Mesendoderm (in vitro differentiated cells): ENCODE measurements at regions not wholly inside any gene's neighbourhood (a gene's known extent, or its start where the extent isn't known, plus 50 kb on each side); places are given as distances from the start of the nearest gene placed in this dataset.

Experiments used
- DNase-seq: peaks from one replicate; pipeline ENCODE4 v3.0.0; 2013
- H2AK5ac ChIP-seq: 2 replicates; pipeline ENCODE4 v1.6.1; 2013; ENCODE audit warnings: low read length, inconsistent platforms
- H2BK120ac ChIP-seq: 2 replicates; pipeline ENCODE4 v1.6.1; 2013; ENCODE audit warnings: low read depth, mild to moderate bottlenecking, low read length, moderate library complexity, mixed read lengths
- H2BK15ac ChIP-seq: replicated peaks from 2 replicates; pipeline ENCODE4 v1.6.1; 2013; ENCODE audit warnings: low read depth, mild to moderate bottlenecking, moderate library complexity
- H2BK5ac ChIP-seq: 2 replicates; pipeline ENCODE4 v1.6.1; 2013; ENCODE audit warnings: low read length, inconsistent platforms
- H3K18ac ChIP-seq: 2 replicates; pipeline ENCODE4 v1.6.1; 2013; ENCODE audit warnings: mild to moderate bottlenecking, low read length, mixed read lengths
- H3K23ac ChIP-seq: one replicate; pipeline ENCODE4 v1.6.1; 2013; ENCODE audit warnings: low read length
- H3K27ac ChIP-seq: 2 replicates; pipeline ENCODE4 v1.5.1; 2013; ENCODE audit warnings: low read depth, mild to moderate bottlenecking, inconsistent platforms, low read length, moderate library complexity
- H3K27me3 ChIP-seq: 2 replicates; pipeline ENCODE4 v1.6.1; 2013; ENCODE audit warnings: low read length, control low read depth, mild to moderate bottlenecking, inconsistent platforms; ENCODE audit not compliant: insufficient read depth, poor library complexity
- H3K36me3 ChIP-seq: 2 replicates; pipeline ENCODE4 v1.6.1; 2013; ENCODE audit warnings: low read length, inconsistent platforms; ENCODE audit not compliant: control insufficient read depth, insufficient read depth
- H3K4ac ChIP-seq: one replicate; pipeline ENCODE4 v1.6.1; 2013; ENCODE audit warnings: low read depth, mild to moderate bottlenecking, low read length, moderate library complexity
- H3K4me1 ChIP-seq: 2 replicates; pipeline ENCODE4 v1.6.1; 2013; ENCODE audit warnings: low read depth, low read length, inconsistent platforms; ENCODE audit not compliant: control insufficient read depth
- H3K4me2 ChIP-seq: 2 replicates; pipeline ENCODE4 v1.6.1; 2013; ENCODE audit warnings: low read length
- H3K4me3 ChIP-seq: 2 replicates; pipeline ENCODE4 v1.5.1; 2013; ENCODE audit warnings: mild to moderate bottlenecking, low read length
- H3K56ac ChIP-seq: one replicate; pipeline ENCODE4 v1.6.1; 2013; ENCODE audit warnings: low read length
- H3K79me1 ChIP-seq: 2 replicates; pipeline ENCODE4 v1.6.1; 2013; ENCODE audit warnings: low read length, inconsistent platforms
- H3K79me2 ChIP-seq: 2 replicates; pipeline ENCODE4 v1.6.1; 2013; ENCODE audit warnings: mild to moderate bottlenecking, low read length; ENCODE audit not compliant: control insufficient read depth, insufficient read depth
- H3K9ac ChIP-seq: 2 replicates; pipeline ENCODE4 v1.6.1; 2013; ENCODE audit warnings: low read length, inconsistent platforms
- H4K5ac ChIP-seq: one replicate; pipeline ENCODE4 v1.6.1; 2013; ENCODE audit warnings: low read length
- H4K8ac ChIP-seq: one replicate; pipeline ENCODE4 v1.6.1; 2013; ENCODE audit warnings: low read depth, mild to moderate bottlenecking, control low read depth, low read length, moderate library complexity
- WGBS: extraction: QIAGEN DNeasy Blood & Tissue Kit; methylation state at CpG from one replicate; pipeline ENCODE4 v1.1.7; 2013; ENCODE audit warnings: low lambda C conversion rate, missing lambda C conversion rate; ENCODE audit not compliant: insufficient coverage; ENCODE audit errors: extremely low coverage; 5-methylcytosine and 5-hydroxymethylcytosine counted together

GRCh38 chr12:75908961-75909605 is 122.5 kb downstream of the PHLDA1 start:
- Histone ChIP-seq H2BK120ac (no peak overlapping the region), H3K79me2 (no peaks in the 10 kb centered on the region), H3K23ac (no peak overlapping the region), H3K36me3 (no peaks in the 10 kb centered on the region), H3K4ac (no peak overlapping the region), H4K8ac (no peak overlapping the region), H2AK5ac (no peak overlapping the region), H3K56ac (no peak overlapping the region), H2BK5ac (no peak overlapping the region), H3K4me1 (no peaks in the 10 kb centered on the region), H3K18ac (no peak overlapping the region), H3K9ac (no peak overlapping the region), H4K5ac (no peak overlapping the region), H3K4me3 (no peak overlapping the region), H3K27ac (no peak overlapping the region), H3K79me1 (no peaks in the 10 kb centered on the region), H2BK15ac (no peak overlapping the region), H3K4me2 (no peak overlapping the region), H3K27me3 (no peaks in the 10 kb centered on the region)
- no peak for DNase-seq
- no CpG with 5 or more reads among the region's 2 CpGs for WGBS

DNA sequence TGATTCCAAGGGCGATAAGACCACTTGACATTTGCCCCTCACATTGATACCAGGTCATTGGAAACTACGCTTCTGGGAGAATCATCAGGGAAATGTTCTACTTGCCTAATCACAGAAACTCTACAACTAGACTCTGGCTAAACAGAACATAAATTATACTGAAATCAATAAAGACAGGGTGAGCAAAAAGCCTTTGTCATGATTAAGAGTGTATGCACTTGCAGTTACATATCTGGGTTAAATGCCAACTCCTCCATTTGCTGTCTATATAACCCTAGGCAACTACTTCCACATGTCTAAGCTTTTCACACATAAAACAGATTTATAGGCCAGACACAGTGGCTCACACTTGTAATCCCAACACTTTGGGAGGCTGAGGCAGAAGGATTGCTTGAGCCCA is 125.7 kb downstream of the PHLDA1 start:
- Histone ChIP-seq H3K27me3 (no peaks in the 10 kb centered on the region), H3K79me1 (no peaks in the 10 kb centered on the region), H3K4me3 (no peak overlapping the region), H3K4me1 (no peaks in the 10 kb centered on the region), H3K18ac (no peak overlapping the region), H3K4ac (no peak overlapping the region), H3K4me2 (no peak overlapping the region), H4K8ac (no peak overlapping the region), H2BK120ac (no peak overlapping the region), H2BK15ac (no peak overlapping the region), H3K9ac (no peak overlapping the region), H3K56ac (no peak overlapping the region), H2BK5ac (no peak overlapping the region), H3K23ac (no peak overlapping the region), H3K79me2 (no peaks in the 10 kb centered on the region), H3K36me3 (no peaks in the 10 kb centered on the region), H3K27ac (no peak overlapping the region), H2AK5ac (no peak overlapping the region), H4K5ac (no peak overlapping the region)
- no CpG with 5 or more reads among the region's 2 CpGs for WGBS
- no peak for DNase-seq

DNA sequence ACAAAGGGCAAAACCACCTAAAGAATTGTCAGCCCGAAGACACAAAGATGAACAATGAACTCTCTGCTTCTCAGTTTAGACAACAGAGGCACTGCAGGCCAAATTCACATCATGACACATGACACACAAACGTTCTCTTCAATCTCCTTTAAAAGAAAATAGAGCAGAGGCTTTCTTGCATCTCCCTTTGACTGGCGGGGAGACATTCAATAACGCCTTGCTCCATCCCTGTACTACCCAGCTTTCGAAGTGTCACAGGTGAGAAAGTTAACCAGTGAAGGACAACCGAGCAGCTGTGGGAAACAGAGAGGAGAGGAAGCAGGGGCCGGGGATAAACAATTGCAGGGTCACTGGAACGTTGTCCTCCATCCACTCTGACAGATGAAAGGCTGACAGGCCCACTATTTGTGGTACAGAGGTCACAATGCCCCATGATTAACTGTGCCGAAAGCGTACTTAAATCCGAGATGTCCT is 130.8 kb downstream of the PHLDA1 start:
- no peaks in the 10 kb centered on the region for H3K36me3 ChIP-seq
- H3K27me3 ChIP-seq = no peaks in the 10 kb centered on the region
- H4K5ac ChIP-seq = no peak overlapping the region
- DNase-seq = no peak
- H2AK5ac ChIP-seq = no peak overlapping the region
- no CpG with 5 or more reads among the region's 11 CpGs for WGBS
- H4K8ac ChIP-seq = no peak overlapping the region
- H3K4me1 ChIP-seq = no peaks in the 10 kb centered on the region
- no peak overlapping the region for H2BK5ac ChIP-seq
- H3K79me2 ChIP-seq = no peaks in the 10 kb centered on the region
- H2BK15ac ChIP-seq = no peak overlapping the region
- H3K56ac ChIP-seq = peak overlapping the region; percentile 25
- H3K18ac ChIP-seq = no peak overlapping the region
- H3K4me2 ChIP-seq = no peak overlapping the region
- H3K4me3 ChIP-seq = no peak overlapping the region
- H3K27ac ChIP-seq = no peak overlapping the region
- no peaks in the 10 kb centered on the region for H3K79me1 ChIP-seq
- H3K9ac ChIP-seq = no peak overlapping the region
- H3K4ac ChIP-seq = no peak overlapping the region
- H3K23ac ChIP-seq = no peak overlapping the region
- no peak overlapping the region for H2BK120ac ChIP-seq

- no peak for DNase-seq
- H2BK15ac ChIP-seq = no peak overlapping the region
- H3K36me3 ChIP-seq = no peaks in the 10 kb centered on the region
- no peak overlapping the region for H4K8ac ChIP-seq
- H2AK5ac ChIP-seq = no peak overlapping the region
- H3K9ac ChIP-seq = no peak overlapping the region
- no peak overlapping the region for H3K18ac ChIP-seq
- H3K23ac ChIP-seq = no peak overlapping the region
- H3K4me2 ChIP-seq = no peak overlapping the region
- H3K27me3 ChIP-seq = no peaks in the 10 kb centered on the region
- no peak overlapping the region for H3K4ac ChIP-seq
- H3K79me1 ChIP-seq = no peaks in the 10 kb centered on the region
- no peak overlapping the region for H3K56ac ChIP-seq
- no peak overlapping the region for H3K27ac ChIP-seq
- H2BK5ac ChIP-seq = no peak overlapping the region
- no peaks in the 10 kb centered on the region for H3K4me1 ChIP-seq
- H2BK120ac ChIP-seq = no peak overlapping the region
- H3K79me2 ChIP-seq = no peaks in the 10 kb centered on the region
- no peak overlapping the region for H4K5ac ChIP-seq
- no CpG with 5 or more reads among the region's 5 CpGs for WGBS
- no peak overlapping the region for H3K4me3 ChIP-seq
These were observed 131.3 kb downstream of the PHLDA1 start for GRCh38 chr12:75900226-75900625.

- Histone ChIP-seq H3K79me1 (no peaks in the 10 kb centered on the region), H3K36me3 (no peaks in the 10 kb centered on the region), H3K9ac (no peak overlapping the region), H3K79me2 (no peaks in the 10 kb centered on the region), H2AK5ac (no peak overlapping the region), H3K4me3 (no peak overlapping the region), H3K27me3 (no peaks in the 10 kb centered on the region), H2BK15ac (no peak overlapping the region), H3K4me1 (peaks cover 6% of the 10 kb centered on the region), H2BK5ac (peak overlapping the region; percentile 47), H4K8ac (no peak overlapping the region), H3K4ac (no peak overlapping the region), H3K23ac (no peak overlapping the region), H3K27ac (no peak overlapping the region), H2BK120ac (no peak overlapping the region), H3K56ac (no peak overlapping the region), H3K4me2 (no peak overlapping the region), H4K5ac (no peak overlapping the region), H3K18ac (no peak overlapping the region)
- DNase-seq = peak; percentile 75
- no CpG with 5 or more reads among the region's 4 CpGs for WGBS
These were observed 136.4 kb downstream of the PHLDA1 start for GRCh38 chr12:75894965-75895754.
